DND-41 (cell line): ENCODE measurements at regions not wholly inside any gene's neighbourhood (a gene's known extent, or its start where the extent isn't known, plus 50 kb on each side); places are given as distances from the start of the nearest gene placed in this dataset.

Experiments
- EZH2 ChIP-seq: IDR thresholded peaks from 3 replicates; pipeline ENCODE4 v1.6.1; 2012; ENCODE audit warnings: borderline replicate concordance, low read depth, mild to moderate bottlenecking, moderate library complexity, low read length, inconsistent platforms; ENCODE audit not compliant: severe bottlenecking
- TF ChIP-seq, protein P1 (sequence below): IDR thresholded peaks from 2 replicates; pipeline ENCODE4 v1.5.1; 2012; ENCODE audit warnings: borderline replicate concordance, low read length, moderate library complexity, mild to moderate bottlenecking; ENCODE audit not compliant: poor library complexity, severe bottlenecking; ENCODE audit errors: extremely low read depth

DNA sequence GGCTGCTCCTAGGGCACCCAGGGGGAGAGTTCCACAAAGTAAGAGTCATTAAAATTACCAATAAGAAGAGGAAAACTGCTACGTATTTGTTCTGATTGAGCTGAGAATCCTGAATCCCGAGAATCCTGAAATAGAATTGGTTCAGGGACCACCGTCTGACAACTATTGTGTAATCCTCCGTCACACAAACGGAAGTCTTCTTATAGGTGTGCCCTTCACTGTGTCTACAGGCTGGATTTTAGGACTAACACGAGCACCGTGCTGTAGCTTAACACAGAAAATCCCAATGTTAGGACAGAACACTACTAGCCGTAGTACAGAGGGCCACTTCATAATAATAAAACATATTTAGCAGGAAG lies 50.6 kb upstream of the RNF182 start:
- TF ChIP-seq, protein P1, sequence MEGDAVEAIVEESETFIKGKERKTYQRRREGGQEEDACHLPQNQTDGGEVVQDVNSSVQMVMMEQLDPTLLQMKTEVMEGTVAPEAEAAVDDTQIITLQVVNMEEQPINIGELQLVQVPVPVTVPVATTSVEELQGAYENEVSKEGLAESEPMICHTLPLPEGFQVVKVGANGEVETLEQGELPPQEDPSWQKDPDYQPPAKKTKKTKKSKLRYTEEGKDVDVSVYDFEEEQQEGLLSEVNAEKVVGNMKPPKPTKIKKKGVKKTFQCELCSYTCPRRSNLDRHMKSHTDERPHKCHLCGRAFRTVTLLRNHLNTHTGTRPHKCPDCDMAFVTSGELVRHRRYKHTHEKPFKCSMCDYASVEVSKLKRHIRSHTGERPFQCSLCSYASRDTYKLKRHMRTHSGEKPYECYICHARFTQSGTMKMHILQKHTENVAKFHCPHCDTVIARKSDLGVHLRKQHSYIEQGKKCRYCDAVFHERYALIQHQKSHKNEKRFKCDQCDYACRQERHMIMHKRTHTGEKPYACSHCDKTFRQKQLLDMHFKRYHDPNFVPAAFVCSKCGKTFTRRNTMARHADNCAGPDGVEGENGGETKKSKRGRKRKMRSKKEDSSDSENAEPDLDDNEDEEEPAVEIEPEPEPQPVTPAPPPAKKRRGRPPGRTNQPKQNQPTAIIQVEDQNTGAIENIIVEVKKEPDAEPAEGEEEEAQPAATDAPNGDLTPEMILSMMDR = no peak
- TF ChIP-seq EZH2 = no peak
